ENCODE measurements at regions not wholly inside any gene's neighbourhood (a gene's known extent, or its start where the extent isn't known, plus 50 kb on each side); places are given as distances from the start of the nearest gene placed in this dataset.

GRCh38 chr13:44058067-44058466 is 178.4 kb downstream of the LACC1 start:
- Histone ChIP-seq H3K4me1 (ENCODE audit: insufficient read depth, low read length) (peaks cover 4% of the 10 kb centered on the region; the same call in 1 of the 2 replicates), H2BK120ac (ENCODE audit: low read depth, low read length, poor library complexity, severe bottlenecking) (no peak overlapping the region), H3K27me3 (ENCODE audit: insufficient read depth, low read length) (no peaks in the 10 kb centered on the region), H3K4ac (ENCODE audit: low read depth, low read length) (no peak overlapping the region), H2AFZ (ENCODE audit: low read length) (no peak overlapping the region), H2BK20ac (ENCODE audit: low read depth, low read length, poor library complexity, severe bottlenecking) (no peak overlapping the region), H2BK12ac (ENCODE audit: insufficient read length, low read depth, low read length) (no peak overlapping the region), H2BK5ac (ENCODE audit: insufficient read length, low read length) (no peak overlapping the region), H3T11ph (ENCODE audit: low read length) (no peak overlapping the region), H3K4me2 (ENCODE audit: insufficient read depth, insufficient read length, low read length) (no peak overlapping the region), H3K27ac (ENCODE audit: insufficient read length, low read depth, low read length) (no peak overlapping the region), H3K23me2 (ENCODE audit: insufficient read length, low read depth, low read length, poor library complexity, severe bottlenecking) (no peaks in the 10 kb centered on the region), H2AK5ac (ENCODE audit: insufficient read length, low read length) (no peak overlapping the region), H4K91ac (ENCODE audit: insufficient read length, low read depth, low read length) (no peak overlapping the region), H3K9ac (ENCODE audit: extremely low read depth, insufficient read length, low read length) (no peak overlapping the region), H3K14ac (ENCODE audit: insufficient read depth, low read length) (no peak overlapping the region), H3K18ac (ENCODE audit: insufficient read length, low read depth, low read length) (no peak overlapping the region), H3K23ac (ENCODE audit: insufficient read length, low read depth, low read length) (no peak overlapping the region), H3K79me2 (ENCODE audit: insufficient read depth, low read length) (0 out of 2 replicates have a peak, but pooled peaks cover 2% of the 10 kb centered on the region), H3K79me1 (ENCODE audit: insufficient read depth, low read depth, low read length, poor library complexity, severe bottlenecking) (no peaks in the 10 kb centered on the region), H4K8ac (replicated peaks; ENCODE audit: insufficient read length, low read depth, low read length) (no peak overlapping the region), H4K5ac (ENCODE audit: insufficient read length, low read depth, low read length) (no peak overlapping the region), H3K9me3 (ENCODE audit: control insufficient read depth, low read depth, low read length) (no peaks in the 10 kb centered on the region), H2BK15ac (ENCODE audit: low read depth, low read length) (no peak overlapping the region), H4K20me1 (ENCODE audit: control insufficient read depth, insufficient read depth, insufficient read length) (no peaks in the 10 kb centered on the region), H3K56ac (ENCODE audit: insufficient read length, low read depth, low read length) (no peak overlapping the region)
- no peak for DNase-seq
- Mint-ChIP-seq H3K27me3 (ENCODE audit: low read depth) (peaks cover 15% of the 10 kb centered on the region), H3K9me3 (no peaks in the 10 kb centered on the region), H3K27ac (no peak overlapping the region), H3K4me1 (peaks cover 28 to 36% of the 10 kb centered on the region in 2 experiments), H3K36me3 (ENCODE audit: insufficient read depth in 1 of 3, low read depth in 3 of 3) (no peaks in the 10 kb centered on the region), H3K4me3 (no peak overlapping the region)
- TF ChIP-seq, protein P1, sequence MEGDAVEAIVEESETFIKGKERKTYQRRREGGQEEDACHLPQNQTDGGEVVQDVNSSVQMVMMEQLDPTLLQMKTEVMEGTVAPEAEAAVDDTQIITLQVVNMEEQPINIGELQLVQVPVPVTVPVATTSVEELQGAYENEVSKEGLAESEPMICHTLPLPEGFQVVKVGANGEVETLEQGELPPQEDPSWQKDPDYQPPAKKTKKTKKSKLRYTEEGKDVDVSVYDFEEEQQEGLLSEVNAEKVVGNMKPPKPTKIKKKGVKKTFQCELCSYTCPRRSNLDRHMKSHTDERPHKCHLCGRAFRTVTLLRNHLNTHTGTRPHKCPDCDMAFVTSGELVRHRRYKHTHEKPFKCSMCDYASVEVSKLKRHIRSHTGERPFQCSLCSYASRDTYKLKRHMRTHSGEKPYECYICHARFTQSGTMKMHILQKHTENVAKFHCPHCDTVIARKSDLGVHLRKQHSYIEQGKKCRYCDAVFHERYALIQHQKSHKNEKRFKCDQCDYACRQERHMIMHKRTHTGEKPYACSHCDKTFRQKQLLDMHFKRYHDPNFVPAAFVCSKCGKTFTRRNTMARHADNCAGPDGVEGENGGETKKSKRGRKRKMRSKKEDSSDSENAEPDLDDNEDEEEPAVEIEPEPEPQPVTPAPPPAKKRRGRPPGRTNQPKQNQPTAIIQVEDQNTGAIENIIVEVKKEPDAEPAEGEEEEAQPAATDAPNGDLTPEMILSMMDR (conservative IDR thresholded peaks at IDR 0.05) = no peak
- no CpG with 5 or more reads among the region's 4 CpGs for WGBS (ENCODE audit: extremely low coverage, insufficient read length, low lambda C conversion rate)

Measured in H9 (cell line).